PC-9 (cell line): ENCODE measurements at regions not wholly inside any gene's neighbourhood (a gene's known extent, or its start where the extent isn't known, plus 50 kb on each side); places are given as distances from the start of the nearest gene placed in this dataset.

Source experiments
- BruUV-seq: library from RNA; stranded (reverse); fragments of 400-500 nt; replicated peaks from 2 replicates; lab custom pipeline; 2021; lab: Mats Ljungman, UMichigan
- CTCF ChIA-PET: fragments of 300-600 bp; sonication (Branson Sonifier 250); formaldehyde crosslinking; loops from one replicate; lab custom pipeline; 2022; ENCODE audit warnings: antibody characterized with exemption; lab: Charles Lee
- POLR2A ChIA-PET: fragments of 300-600 bp; sonication (Branson Sonifier 250); formaldehyde crosslinking; loops from one replicate; lab custom pipeline; 2022; ENCODE audit warnings: antibody characterized with exemption; ENCODE audit not compliant: unreplicated experiment; lab: Charles Lee
- DNase-seq, 2 experiments: peaks; one replicate each; pipeline versions ENCODE4 v3.0.0 to v3.0.0-alpha.2; 2015 to 2022; ENCODE audit warnings: mixed read lengths in 1 of 2
- H2AFZ ChIP-seq: fragments of 200-600 bp; sonication (generic); 2 replicates; pipeline ENCODE4 v1.8.1; 2017; ENCODE audit warnings: antibody characterized with exemption
- H3F3A ChIP-seq: fragments of 200-600 bp; sonication (generic); 2 replicates; pipeline ENCODE4 v1.8.1; 2017; ENCODE audit warnings: antibody characterized with exemption, mild to moderate bottlenecking, low read depth; ENCODE audit not compliant: insufficient read depth
- H3K27ac ChIP-seq: fragments of 200-600 bp; sonication (generic); 2 replicates; pipeline ENCODE4 v1.6.1; 2016; ENCODE audit warnings: mixed run types
- H3K27me3 ChIP-seq: fragments of 200-600 bp; sonication (generic); 2 replicates; pipeline ENCODE4 v1.6.1; 2016; ENCODE audit warnings: low read depth, mixed run types; ENCODE audit not compliant: insufficient read depth
- H3K36me3 ChIP-seq: fragments of 200-600 bp; sonication (generic); 2 replicates; pipeline ENCODE4 v1.6.1; 2016; ENCODE audit warnings: low read depth, mixed run types
- H3K4me1 ChIP-seq: fragments of 200-600 bp; sonication (generic); replicated peaks from 2 replicates; pipeline ENCODE4 v1.6.1; 2016; ENCODE audit warnings: mixed run types; ENCODE audit not compliant: insufficient read depth
- H3K4me2 ChIP-seq: fragments of 200-600 bp; sonication (generic); 2 replicates; pipeline ENCODE4 v1.6.1; 2017; ENCODE audit warnings: mixed run types
- H3K4me3 ChIP-seq: fragments of 200-600 bp; sonication (generic); 2 replicates; pipeline ENCODE4 v1.6.1; 2016; ENCODE audit warnings: mixed run types
- H3K79me2 ChIP-seq: fragments of 200-600 bp; sonication (generic); 2 replicates; pipeline ENCODE4 v1.6.1; 2017; ENCODE audit warnings: low read depth, mixed run types
- H3K9me2 ChIP-seq: fragments of 200-600 bp; sonication (generic); 2 replicates; pipeline ENCODE4 v1.8.1; 2017; ENCODE audit warnings: mild to moderate bottlenecking; ENCODE audit not compliant: insufficient read depth
- H3K9me3 ChIP-seq: fragments of 200-600 bp; sonication (generic); 2 replicates; pipeline ENCODE4 v1.8.1; 2016; ENCODE audit warnings: low read depth; ENCODE audit not compliant: insufficient read depth
- H4K20me1 ChIP-seq: fragments of 200-600 bp; sonication (generic); 2 replicates; pipeline ENCODE4 v1.8.1; 2017; ENCODE audit not compliant: insufficient read depth
- CTCF ChIP-seq: fragments of 200-600 bp; sonication (generic); conservative IDR thresholded peaks from 2 replicates; pipeline ENCODE4 v1.6.1; 2017; ENCODE audit warnings: mixed run types, antibody characterized with exemption, mild to moderate bottlenecking, moderate library complexity
- EZH2 ChIP-seq: fragments of 200-600 bp; sonication (generic); IDR thresholded peaks from 2 replicates; pipeline ENCODE4 v1.8.0; 2017; ENCODE audit warnings: antibody characterized with exemption, low read depth
- intact Hi-C: fragments of 100-400 bp; cut with micrococcal nuclease; formaldehyde crosslinking; loops from one replicate; pipeline ENCODE4 v1.10.0; 2022; ENCODE audit not compliant: unreplicated experiment

- no peak overlapping the region for H3K4me2 ChIP-seq
- CTCF ChIA-PET = no interaction called here
Measured at GRCh38 chr11:80441821-80442220, 1001.0 kb upstream of the TENM4 start.

GRCh38 chr11:80440835-80441234 is 1000.0 kb upstream of the TENM4 start:
- H3K9me2 ChIP-seq = no peaks in the 10 kb centered on the region
- H3K4me2 ChIP-seq = no peak overlapping the region
- no peaks in the 10 kb centered on the region for H3K4me1 ChIP-seq
- POLR2A ChIA-PET = no interaction called here
- no peak for DNase-seq
- intact Hi-C loops = no loop called here
- H3K27ac ChIP-seq = no peak overlapping the region
- peaks cover 6% of the 10 kb centered on the region; the same call in 1 of the 2 replicates for H3K9me3 ChIP-seq
- no peak overlapping the region for H2AFZ ChIP-seq
- H4K20me1 ChIP-seq = no peaks in the 10 kb centered on the region
- no peak overlapping the region for H3K4me3 ChIP-seq
- CTCF ChIA-PET = interaction anchor here (0.5 kb wide), 1 partner anchor 1799 kb away, joined by 4 read pairs; no protein-coding TSS in a partner anchor
- no peaks in the 10 kb centered on the region for H3K79me2 ChIP-seq
- H3K27me3 ChIP-seq = no peaks in the 10 kb centered on the region
- H3F3A ChIP-seq = no peaks in the 10 kb centered on the region
- TF ChIP-seq EZH2 = no peak
- TF ChIP-seq CTCF = no peak
- BruUV-seq = no TSS peak
- no peaks in the 10 kb centered on the region for H3K36me3 ChIP-seq

More at GRCh38 chr11:80441821-80442220, 1001.0 kb upstream of the TENM4 start:
- Histone ChIP-seq H4K20me1 (no peaks in the 10 kb centered on the region), H3K9me3 (peaks cover 6% of the 10 kb centered on the region; the same call in 1 of the 2 replicates), H3K4me1 (no peaks in the 10 kb centered on the region), H3K79me2 (no peaks in the 10 kb centered on the region), H3K27ac (no peak overlapping the region), H3K36me3 (no peaks in the 10 kb centered on the region), H3F3A (no peaks in the 10 kb centered on the region), H3K9me2 (no peaks in the 10 kb centered on the region), H2AFZ (no peak overlapping the region), H3K27me3 (no peaks in the 10 kb centered on the region), H3K4me3 (no peak overlapping the region)
- POLR2A ChIA-PET = no interaction called here
- intact Hi-C loops = no loop called here
- no peak for DNase-seq
- BruUV-seq = no TSS peak
- no peak for TF ChIP-seq EZH2
- TF ChIP-seq CTCF = no peak

GRCh38 chr11:80436547-80436946 is 995.7 kb upstream of the TENM4 start:
- H3K27ac ChIP-seq = no peak overlapping the region
- ChIA-PET POLR2A (no interaction called here), CTCF (no interaction called here)
- H3K36me3 ChIP-seq = no peaks in the 10 kb centered on the region
- no peaks in the 10 kb centered on the region for H3K9me2 ChIP-seq
- no peaks in the 10 kb centered on the region for H3F3A ChIP-seq
- no peaks in the 10 kb centered on the region for H3K79me2 ChIP-seq
- TF ChIP-seq EZH2 = no peak
- no peak for TF ChIP-seq CTCF
- H3K4me2 ChIP-seq = no peak overlapping the region
- H3K4me1 ChIP-seq = no peaks in the 10 kb centered on the region
- H4K20me1 ChIP-seq = no peaks in the 10 kb centered on the region
- no peak overlapping the region for H3K4me3 ChIP-seq
- H2AFZ ChIP-seq = no peak overlapping the region
- no peaks in the 10 kb centered on the region for H3K9me3 ChIP-seq
- intact Hi-C loops = no loop called here
- H3K27me3 ChIP-seq = no peaks in the 10 kb centered on the region
- DNase-seq = no peak
- BruUV-seq = no TSS peak
